Right lung (tissue), 2 donors: ENCODE measurements at regions not wholly inside any gene's neighbourhood (a gene's known extent, or its start where the extent isn't known, plus 50 kb on each side); places are given as distances from the start of the nearest gene placed in this dataset.

Source experiments
- DNase-seq, 2 donors: peaks; one replicate each; pipeline ENCODE4 v3.0.0-alpha.2; 2013

- DNase-seq, result peak; percentile 57 to 72
Observed at GRCh38 chr9:13716601-13717321, 437.3 kb upstream of the MPDZ start.

GRCh38 chr9:13716090-13716489 is 436.6 kb upstream of the MPDZ start:
- no peak for DNase-seq

- DNase-seq, result no peak
Observed at GRCh38 chr9:13715430-13715829, 435.9 kb upstream of the MPDZ start.

GRCh38 chr9:13707612-13708576 is 428.4 kb upstream of the MPDZ start:
- DNase-seq, result no peak

- DNase-seq, result no peak
Observed at GRCh38 chr9:13705918-13706317, 426.4 kb upstream of the MPDZ start.

DNA sequence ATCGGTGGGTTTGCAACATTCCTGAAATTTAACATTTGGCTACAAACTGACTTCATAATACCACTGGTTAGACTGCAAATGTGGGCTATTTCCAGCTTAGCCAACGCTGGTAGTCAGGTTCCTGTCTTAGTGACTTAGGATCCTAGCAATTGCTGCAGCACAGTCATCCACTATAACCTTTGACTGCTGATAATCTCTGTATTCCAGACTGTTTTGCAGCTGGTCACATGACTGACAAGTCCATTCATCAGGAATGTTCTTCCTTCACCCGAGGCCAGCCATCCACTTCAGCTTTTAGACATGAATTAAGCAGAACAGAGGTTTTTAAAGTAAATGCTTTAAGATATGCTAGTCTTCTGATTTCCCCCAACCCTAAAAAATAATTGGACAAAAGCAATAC is 425.9 kb upstream of the MPDZ start:
- DNase-seq, result no peak

DNA sequence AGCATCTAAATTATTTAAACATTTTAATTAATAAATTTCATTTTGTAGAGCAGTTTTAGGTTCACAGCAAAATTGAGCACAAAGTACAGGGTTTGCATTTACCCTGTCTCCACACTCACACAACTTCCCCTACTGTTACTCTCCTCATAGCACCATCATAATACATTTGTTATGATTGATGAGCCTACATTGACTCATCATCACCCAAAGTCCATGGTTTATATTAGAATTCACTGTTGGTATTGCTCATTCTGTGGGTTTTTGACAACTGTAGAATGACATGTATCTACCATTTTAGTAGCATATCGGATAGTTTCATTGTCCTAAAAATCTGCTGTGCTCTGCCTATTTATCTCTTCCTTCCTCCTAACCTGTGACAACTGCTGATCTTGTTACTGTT is 411.1 kb upstream of the MPDZ start:
- DNase-seq, result no peak

DNA sequence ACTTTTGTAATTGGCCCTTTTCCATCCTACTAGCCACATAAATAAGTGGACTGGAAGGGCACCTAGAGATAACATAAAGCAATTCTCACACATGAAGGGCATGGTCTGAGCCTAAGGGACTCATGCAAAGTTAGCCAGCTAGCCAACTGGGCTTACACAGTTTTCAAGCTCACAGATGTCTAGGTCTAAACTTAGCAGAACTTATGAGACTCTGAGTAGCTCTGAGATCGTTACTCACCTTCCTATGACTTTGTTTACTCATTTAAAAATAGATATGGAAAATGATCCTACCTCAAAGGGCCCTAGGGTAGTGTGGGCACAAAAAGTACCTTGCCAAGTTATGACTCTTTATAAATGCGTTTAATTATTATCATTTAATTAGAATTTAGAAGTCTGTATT is 410.4 kb upstream of the MPDZ start:
- DNase-seq, result no peak

GRCh38 chr9:13688990-13689600 is 409.6 kb upstream of the MPDZ start:
- DNase-seq, result no peak

GRCh38 chr9:13688223-13688989 is 408.9 kb upstream of the MPDZ start:
- no peak for DNase-seq

GRCh38 chr9:13684656-13685055 is 405.2 kb upstream of the MPDZ start:
- no peak for DNase-seq

GRCh38 chr9:13677801-13678200 is 398.3 kb upstream of the MPDZ start:
- DNase-seq, result no peak

- no peak for DNase-seq
Observed at GRCh38 chr9:13675638-13676000, 396.1 kb upstream of the MPDZ start.

DNA sequence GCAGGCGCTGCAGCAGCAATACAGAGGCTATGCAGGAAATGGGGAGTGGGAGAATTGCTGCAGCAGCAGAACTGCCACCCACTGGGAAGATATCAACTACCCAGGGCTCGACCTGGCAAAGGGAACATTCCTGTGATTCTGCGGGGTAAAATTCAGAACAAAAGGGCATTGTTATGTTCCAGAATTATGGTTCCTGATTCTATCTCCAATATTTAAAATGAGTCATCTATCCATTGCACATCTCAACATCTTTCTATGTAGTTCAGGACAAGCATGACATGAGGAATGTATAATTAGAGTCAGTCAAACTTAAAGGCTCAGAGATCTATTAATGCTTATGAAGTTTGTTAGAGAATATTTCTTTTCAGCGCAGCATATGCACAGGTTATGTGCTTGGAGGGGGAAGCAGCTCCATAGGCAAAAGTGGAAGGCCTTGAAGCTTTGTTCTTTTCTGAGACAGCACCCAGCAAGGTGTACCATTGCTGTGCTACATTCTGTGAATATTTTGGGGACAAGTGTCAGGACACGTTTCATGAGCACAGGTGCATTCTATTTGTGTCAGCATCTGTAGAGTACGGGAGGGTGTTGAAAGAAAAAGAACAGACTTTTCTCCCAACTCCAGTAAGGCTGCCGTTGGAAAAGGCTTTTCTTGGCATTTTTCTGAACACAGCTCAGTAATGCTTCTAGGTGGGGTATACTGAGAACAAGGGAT is 395.6 kb upstream of the MPDZ start:
- no peak for DNase-seq

DNA sequence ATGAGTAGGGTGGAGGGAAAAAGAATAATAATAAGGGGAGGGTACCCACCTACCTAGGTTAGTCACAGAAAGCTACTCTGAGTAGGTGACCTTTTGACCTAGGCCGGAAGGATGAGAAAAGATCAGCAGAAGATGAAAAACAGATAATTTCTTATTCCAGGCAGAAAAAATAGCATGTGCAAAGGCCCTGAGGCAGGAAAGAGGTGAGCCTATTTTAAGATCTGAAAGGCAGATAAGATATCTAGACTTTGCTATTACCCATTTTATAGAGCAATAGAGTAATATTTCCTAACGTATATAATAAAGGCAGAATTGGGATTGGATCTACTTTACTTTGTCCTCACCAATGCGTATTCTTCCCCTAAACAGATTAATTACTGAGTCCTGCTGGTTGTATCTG is 393.9 kb upstream of the MPDZ start:
- no peak for DNase-seq

DNA sequence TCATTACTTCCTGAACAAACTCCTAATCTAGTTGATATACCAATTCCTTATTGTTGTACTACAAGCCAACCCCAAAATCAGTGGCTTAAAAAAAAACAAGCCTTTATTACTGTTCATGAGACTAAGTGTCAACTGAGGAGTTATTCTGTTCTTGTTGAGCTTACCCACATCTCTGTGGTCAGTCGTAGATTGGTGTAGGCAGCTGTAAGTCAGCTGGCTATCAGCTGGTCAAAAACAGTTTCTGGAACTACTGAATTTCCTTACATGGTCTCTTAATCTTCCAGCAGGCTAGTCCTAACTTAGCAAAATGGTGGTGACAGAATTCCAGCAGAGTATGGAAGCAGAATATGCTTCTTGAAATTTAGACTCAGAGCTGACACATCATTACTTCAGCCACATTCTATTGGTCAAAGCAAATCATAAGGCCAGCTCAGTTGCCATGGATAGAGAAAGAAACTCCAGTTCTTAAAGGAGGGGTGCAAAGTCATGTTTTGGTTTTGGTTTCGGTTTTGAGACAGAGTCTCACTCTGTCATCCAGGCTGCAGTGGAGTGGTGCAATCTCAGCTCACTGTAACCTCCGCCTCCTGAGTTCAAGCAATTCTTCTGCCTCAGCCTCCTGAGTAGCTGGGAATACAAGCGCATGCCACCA is 386.1 kb upstream of the MPDZ start:
- DNase-seq, result no peak

DNA sequence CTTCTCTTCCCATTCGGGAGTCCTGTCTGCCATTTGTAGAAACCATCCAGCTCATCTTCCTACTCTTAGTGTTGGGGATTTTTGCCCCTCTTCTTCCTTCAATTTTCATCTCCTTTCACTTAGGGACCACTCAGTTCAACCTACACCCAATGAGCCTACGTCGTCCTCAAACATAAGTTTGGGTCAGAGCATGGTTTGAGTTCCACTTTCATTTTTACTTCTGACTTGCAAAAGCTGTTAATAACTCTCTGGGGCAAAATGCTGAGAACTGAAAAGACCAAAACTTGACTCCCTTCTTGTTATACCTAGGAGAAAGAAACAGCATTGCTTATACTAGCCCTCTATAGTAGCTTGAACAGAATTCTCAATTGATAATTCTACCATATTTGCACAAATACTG is 381.5 kb upstream of the MPDZ start:
- DNase-seq, result no peak

- no peak for DNase-seq
Observed at GRCh38 chr9:13651969-13652663, 372.6 kb upstream of the MPDZ start.

- DNase-seq, result no peak
Observed at GRCh38 chr9:13651526-13651925, 372.0 kb upstream of the MPDZ start.

DNA sequence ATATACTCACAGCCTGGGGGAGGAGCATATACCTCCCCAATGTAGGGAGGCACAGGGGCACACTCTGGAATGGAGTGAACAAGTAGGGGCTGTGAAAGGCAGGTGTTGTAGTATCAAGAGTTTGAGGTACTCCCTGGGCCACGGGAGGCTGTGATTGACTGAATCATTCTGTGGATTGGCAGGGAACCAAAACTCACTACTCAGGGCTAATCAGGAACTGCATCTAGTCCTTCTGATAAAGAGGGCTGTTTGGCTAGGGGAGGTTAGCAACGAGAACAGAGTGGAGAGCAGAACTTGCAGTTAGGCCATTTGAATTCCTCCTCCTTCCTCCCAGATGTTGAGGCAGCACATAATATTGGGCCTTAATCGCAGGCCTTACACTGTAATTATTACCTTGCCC is 369.2 kb upstream of the MPDZ start:
- DNase-seq, result no peak
